Left colon (tissue), 2 donors: ENCODE measurements at regions not wholly inside any gene's neighbourhood (a gene's known extent, or its start where the extent isn't known, plus 50 kb on each side); places are given as distances from the start of the nearest gene placed in this dataset.
A peak's percentile ranks its signal among the peaks of the same experiment; 100 is the strongest.

Experiments
- ATAC-seq: fragments of 200-7000 bp; cut with Tn5 transposase; one replicate; pipeline ENCODE4 v1.9.1; 2020; ENCODE audit warnings: mild to moderate bottlenecking, moderate library complexity
- DNase-seq, 2 donors: peaks; one replicate each; pipeline ENCODE4 v3.0.0-alpha.2; 2020
- intact Hi-C, 2 donors: fragments of 100-400 bp; cut with DNase I in 1 of 2; cut with micrococcal nuclease in 1 of 2; formaldehyde crosslinking; loops; one replicate each; pipeline versions ENCODE4 v1.11.2 to v1.14.0; 2022; cut with DNase I, micrococcal nuclease
- donor health status: DM: no; HTN: no; CAD: no.
- donor health status: DM: yes; HTN: yes; CAD: no.

DNA sequence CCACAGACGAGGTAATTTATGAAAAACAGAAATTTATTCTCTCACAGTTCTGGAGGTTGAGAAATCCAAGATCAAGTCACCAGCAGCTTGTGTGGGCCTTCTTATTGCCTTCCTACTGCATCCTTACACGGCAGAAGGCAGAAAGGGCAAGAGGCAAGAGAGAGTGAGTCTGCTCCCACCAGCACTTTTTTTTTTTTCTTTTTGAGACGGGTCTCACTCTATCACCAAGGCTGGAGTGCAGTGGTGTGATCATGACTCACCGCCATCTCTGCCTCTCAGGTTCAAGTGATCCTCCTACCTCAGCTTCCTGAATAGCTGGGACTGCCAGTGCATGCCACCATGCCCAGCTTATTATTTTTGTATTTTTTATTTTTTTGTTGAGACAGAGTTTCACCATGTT lies 78.5 kb upstream of the HK2 start:
- DNase-seq: no peak
- intact Hi-C loops: no loop called here
- ATAC-seq: no peak

DNA sequence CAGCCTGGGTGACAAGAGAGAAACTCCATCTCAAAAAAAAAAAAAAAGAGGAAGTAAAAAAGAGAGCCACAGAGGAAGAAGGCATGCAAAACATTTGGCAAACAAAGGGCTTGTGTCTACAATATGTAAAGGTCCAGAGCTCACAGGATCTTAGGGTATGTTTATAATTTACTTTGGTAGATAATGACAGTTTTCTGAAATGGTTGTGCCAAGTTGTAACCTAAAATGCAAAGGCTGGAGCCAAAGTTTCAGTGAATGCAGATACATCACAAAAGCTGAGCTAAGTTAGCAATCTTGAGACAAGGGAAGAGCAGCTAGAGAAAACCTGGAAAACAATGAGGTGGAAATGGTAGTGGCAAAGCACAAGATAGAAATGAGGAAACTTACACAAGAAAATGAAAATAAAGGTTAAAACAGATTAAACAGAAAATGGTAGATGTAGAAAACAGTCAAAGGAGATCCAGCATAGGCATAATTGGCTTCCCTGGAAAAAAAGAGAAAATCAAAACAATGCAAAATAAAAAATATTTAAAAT lies 77.5 kb upstream of the HK2 start:
- no peak for ATAC-seq
- intact Hi-C loops: no loop called here

DNA sequence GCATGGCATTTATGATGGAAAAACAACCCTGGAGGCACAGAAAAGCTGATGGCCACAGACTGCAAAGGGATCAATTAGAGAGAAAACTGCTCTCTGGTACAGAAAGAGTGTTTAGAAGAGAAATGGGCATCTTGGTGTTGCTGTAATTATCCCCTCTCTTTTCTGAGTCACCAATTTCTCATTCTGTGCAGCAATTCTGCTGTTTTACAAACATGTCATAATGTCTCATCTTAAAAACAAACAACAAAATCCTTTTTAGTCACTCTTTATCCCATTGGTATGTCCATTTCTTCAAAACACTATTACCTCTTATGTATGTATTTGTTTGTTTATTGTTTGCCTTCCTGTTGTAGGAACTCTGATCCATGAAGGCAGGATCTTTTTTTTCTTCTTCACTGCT lies 73.9 kb upstream of the HK2 start:
- no peak for ATAC-seq
- no peak for DNase-seq
- intact Hi-C loops: no loop called here

More for the DNA sequence above, 77.5 kb upstream of the HK2 start:
- DNase-seq: no peak

DNA sequence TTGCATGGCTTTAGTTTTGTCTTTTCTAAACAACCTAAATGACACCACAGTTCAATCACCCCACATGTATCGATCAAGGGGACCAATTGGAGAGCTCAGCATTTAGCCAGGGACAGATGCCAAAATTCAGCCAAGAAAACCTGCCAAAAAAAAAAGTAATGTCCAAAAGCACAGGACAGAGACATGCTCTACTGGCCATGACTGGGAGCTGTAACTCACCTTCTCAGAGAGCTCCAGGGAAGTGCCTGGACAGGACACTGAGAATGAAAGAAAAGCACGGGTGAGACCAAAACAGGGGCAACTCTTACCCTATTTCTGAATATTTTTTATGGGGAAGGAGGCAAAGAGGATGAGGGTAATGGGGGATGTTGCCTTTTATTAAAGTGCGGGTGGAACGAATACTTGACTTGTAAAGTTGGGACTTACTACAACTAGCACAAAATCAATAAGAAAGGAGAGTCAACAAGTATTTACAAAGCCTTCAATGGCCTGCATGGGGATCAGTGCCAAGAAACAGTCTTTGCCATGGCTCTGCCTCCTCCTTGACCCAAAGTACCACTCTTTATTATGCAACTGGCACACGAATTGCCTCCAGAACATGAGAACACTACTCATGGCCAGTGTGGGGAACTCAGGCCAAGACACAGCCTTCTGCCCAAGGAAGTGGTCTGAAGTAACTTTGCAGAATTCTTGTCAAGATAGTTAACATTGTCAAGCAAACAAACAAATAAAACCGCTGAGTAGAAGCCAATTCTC lies 72.9 kb upstream of the HK2 start:
- DNase-seq: no peak
- ATAC-seq: no peak
- intact Hi-C loops: no loop called here

DNA sequence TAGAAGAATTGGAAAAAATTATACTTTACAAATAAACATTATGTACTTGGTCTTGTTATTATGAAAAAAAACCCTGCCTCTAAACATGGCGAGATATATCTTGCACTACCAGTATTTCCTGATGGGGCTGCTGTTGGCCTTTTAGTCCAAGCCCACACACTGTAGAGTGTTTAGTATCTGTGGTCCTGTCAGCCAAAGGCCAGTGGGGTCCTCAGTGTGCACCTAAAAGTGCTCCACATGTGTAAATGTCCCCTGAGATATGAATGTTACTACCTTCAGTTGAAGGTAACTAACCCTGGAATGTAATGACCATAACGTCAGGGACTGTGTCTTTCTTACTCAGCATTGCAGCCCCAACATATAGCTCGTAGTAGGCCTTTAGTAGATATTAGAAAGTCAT lies 71.1 kb upstream of the HK2 start:
- intact Hi-C loops: no loop called here

DNA sequence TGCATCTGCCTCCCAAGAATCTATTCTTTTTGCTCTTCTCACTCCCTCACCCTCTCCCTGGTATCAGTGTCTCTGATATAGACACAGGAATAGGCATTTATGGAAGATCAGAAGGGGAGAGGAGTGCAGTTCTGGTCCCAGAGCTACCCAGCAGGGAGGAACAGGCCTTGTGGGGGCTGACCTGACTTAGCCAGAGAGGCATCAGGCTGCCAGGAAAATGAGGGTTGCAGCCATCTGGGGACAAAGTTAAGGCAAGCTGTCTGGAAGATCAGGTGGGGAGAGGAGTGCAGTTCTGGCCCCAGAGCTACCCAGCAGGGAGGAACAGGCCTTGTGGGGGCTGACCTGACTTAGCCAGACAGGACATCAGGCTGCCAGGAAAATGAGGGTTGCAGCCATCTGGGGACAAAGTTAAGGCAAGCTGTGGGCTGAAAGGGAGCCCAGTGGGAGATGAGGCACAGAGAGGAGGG lies 69.9 kb upstream of the HK2 start:
- ATAC-seq: no peak
- intact Hi-C loops: no loop called here
- no peak for DNase-seq

More for the DNA sequence above, 71.1 kb upstream of the HK2 start:
- no peak for DNase-seq
- no peak for ATAC-seq

DNA sequence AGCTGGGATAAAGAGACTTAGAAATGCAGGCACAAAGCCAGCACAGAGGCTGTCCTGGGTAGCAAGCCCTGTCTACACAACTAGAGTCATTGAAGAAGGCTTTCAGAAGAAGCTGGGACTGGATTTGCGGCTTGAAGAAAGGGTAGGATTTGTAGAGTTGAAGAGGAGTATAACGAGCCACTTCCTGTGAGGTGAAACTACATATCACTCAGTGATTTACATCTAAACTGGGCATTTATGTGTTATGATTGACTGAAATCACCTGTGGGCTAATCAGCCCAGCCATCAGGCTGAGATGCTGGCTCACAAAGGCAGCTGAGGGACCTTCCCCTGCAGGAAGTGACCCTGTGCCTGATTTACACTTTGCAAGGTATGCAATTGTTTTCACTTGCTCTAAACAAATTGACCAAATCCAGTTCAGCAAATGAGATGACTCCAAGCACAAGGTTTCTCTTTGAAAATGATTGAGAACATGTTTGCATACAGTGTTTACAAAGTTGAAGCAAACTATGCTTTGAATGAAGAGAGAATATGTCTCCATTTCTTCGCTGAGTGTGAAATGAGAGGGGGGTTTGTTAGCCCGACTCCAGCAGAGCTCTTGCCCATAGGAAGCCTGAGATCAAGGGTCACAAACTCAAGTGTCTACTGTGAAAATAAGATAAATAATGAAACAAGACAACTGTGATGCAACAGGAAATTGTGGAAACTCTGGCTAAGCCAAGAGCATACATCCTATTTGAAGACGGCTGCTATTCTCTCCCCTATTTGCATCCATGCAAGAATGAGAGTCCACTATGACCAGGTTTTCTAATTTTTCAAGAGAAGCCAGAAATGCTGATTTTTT lies 69.3 kb upstream of the HK2 start:
- ATAC-seq: no peak
- DNase-seq: no peak
- intact Hi-C loops: no loop called here

DNA sequence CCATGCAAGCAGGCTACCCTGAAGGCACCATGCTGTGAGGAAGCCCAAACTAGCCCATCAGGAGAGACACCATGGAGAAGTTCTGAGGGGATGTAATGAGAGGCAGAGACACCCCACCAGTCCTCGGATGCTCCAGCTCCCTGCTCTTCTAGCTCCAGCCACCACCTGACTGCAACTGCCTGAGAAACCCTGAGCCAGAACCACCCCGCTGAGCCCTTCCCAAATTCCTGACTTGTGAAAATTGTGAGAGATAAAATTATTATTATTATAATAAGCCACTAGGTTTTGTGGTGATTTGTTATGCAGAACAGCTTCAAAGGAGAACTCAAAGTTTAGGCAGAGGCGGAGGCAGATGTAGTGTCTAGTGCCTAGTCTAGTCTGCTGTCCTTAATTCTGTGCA lies 67.1 kb upstream of the HK2 start:
- ATAC-seq (no peak), DNase-seq (no peak)
- intact Hi-C loops: no loop called here

DNA sequence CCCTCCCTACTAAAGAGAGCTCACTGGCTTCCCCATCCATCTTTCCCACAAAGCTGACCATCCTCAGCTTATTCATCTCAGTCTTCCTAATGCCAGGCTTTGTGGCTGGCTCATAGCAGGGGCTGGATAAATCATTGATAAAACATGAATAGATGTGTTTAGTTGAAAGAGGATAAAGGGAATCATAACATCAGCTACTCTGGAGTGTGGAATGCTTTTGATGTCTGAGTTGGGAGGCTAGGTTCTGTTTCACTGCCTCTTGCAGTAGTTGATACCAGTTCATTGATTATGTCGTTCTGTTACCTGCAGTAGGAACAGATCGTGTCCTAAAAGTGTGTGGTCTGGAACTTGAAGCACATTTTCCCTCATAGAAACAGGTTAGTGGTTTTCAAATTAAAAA lies 66.3 kb upstream of the HK2 start:
- DNase-seq (no peak), ATAC-seq (no peak)
- intact Hi-C loops: no loop called here

DNA sequence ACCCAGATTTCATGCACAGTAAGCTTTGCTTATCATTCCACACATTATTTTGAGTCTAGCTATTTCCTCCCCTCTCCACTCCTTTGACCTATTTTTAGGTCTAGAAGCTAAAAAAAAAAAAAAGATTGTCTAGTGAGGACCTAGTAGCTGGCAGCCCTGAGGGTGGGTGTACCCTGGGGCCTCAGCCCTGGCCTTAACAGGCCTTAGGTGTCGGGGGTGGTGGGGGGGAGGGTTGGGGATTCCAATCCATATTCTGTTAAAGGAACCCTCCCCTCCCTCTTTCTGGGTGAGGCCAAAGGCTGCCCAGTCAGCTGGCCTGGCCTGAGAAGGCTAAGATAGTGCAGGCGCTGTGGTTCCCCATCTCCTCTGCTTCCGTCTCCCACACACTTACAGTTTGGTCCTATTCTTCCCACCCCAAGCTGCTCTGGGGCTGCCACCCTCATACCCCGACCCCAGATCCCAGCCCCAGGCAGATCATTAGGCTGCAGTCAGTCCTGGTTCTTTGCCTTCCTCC lies 65.5 kb upstream of the HK2 start:
- intact Hi-C loops: no loop called here
- no peak for DNase-seq
- ATAC-seq: no peak

DNA sequence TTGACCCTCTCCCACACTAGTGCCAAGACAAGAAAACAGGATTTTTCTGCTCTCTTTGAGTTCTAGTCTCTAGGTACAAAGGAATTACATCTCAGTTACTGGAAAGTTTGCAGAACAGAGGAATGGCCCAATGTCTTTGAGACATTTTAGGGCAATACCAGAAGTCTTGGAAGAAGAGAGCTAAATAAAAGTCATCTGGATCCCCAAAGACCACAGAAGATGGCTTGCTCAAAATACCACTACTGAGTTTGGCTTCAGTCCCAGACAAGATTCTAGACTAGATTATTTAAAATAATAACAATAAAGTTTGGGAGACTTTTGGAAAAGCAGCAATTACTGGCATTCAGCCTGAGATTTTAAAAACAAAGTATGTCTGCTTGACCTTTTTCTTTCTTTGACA lies 61.9 kb upstream of the HK2 start:
- intact Hi-C loops: no loop called here
- ATAC-seq (no peak), DNase-seq (no peak)

DNA sequence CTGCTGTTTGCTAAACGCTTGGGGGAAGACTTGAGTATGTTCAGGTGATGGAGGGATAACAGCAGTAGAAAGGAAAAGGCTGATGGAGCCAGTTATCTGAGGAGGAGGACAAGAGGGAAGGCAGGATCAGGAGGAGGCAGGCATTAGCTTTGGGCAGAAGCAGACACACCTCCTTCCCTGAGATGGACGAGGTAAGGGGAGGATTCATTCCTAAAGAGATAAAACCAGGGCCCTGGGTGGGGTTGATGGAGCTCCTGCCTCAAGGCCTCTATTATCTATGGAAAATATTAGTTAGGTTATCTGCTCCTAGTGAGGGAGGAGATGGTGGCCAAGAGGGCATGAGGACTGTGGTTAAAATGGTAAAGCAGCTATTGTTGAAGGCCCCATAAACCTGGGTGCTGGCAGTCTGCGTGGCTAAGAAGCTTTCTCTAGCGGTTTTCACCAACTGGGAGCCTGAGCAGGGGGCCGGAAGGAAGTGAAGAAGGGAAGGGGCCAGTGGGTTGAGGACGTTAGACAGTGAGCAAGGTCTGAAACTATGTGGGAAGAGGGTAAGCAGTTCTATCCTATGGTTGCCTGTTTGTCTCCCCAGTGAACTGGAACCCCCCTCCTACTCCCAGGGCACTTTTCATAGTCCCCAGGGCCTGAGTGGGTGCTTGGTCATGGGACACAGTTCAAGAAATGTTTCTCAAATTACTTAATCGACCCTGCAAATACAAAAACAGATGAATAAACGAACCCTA lies 56.6 kb upstream of the HK2 start:
- DNase-seq (no peak), ATAC-seq (no peak)
- intact Hi-C loops: no loop called here

DNA sequence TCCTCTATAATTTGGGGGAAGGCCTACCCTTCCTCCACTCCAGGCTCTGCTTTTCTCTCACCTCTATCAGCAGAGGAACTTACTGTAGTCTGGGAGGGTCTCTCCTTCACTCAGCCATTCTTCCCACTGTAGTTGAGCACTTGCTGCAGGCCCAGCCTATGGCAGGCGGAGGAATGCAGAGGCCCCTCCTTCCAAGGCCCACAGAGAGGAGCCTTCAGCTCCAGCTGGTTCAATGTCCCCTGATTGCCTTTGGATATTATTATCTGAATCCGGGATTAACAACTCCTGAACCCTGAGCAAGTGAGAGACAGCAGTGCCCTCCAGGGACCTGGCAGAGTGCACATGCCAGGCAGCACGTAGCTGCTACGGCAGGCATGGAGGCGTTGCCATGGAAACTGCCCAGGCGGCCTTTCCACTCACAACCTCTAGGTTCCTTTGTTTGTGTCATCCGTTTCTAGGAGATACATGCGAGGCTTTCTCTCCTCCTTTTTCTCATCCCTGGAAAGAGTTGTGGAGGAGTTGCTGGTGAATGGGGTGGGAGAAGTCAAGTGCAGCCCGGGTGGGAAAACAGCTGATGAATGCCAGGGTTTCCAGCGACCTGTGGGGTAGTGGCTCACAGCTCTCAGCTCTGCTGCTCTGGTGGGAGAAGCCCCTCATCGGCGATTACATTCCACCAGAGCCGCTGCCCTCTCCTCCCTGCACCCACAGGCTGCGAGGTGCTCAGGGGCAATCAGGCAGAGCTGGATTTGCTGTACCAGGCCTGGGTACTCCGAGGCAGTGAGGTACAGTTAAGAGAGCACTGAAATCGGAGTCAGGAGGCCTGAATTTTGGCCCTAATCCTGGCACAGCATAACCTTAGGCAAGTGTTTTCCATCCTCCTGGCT lies 55.3 kb upstream of the HK2 start:
- DNase-seq: no peak

DNA sequence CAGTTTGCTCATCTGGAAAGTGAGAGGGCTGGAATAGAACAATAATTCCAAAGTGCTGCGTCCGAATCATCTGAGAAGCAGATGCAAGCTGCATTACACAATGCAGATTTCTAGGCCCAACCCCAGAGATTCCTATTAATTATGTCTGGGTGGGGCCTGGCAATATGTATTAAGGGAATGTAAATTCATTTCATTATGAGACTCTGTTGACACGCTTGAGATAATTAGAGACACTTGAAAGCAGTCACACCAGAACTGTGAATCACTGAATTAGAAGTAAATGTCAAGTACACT lies 54.7 kb upstream of the HK2 start:
- DNase-seq (no peak), ATAC-seq (no peak)
- intact Hi-C loops: no loop called here

More for the DNA sequence above, 55.3 kb upstream of the HK2 start:
- intact Hi-C loops: no loop called here
- no peak for ATAC-seq

DNA sequence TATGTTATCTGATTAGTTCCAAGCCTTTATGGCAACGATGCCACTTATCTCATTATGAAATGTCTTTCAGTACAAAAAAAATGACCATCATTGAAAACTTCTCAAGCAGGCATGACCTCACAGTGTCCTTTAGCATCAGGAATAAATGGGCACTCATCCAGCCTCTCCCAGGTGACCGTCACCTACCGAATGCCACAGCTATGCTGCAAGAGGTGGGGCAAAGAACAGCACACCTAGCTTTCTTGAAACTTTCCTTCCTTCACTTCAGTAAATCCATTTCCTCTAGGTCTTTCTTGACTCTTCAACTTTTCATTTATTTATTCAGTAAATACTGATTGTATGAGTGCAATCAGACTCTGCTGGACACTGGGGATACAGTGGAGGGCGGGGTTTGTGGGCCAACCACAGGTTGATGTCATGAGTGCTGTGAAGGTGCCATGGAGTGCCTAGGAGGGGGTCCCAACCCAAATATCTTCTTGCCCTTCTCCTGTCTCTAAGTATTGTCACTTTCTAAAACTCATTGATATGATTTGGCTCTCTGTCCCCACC lies 54.3 kb upstream of the HK2 start:
- ATAC-seq: peak; percentile 61
- intact Hi-C loops: no loop called here
- DNase-seq: no peak
